ENCODE measurements at regions not wholly inside any gene's neighbourhood (a gene's known extent, or its start where the extent isn't known, plus 50 kb on each side); places are given as distances from the start of the nearest gene placed in this dataset.

- Histone ChIP-seq H3K4me1 (no peaks in the 10 kb centered on the region), H3K36me3 (no peaks in the 10 kb centered on the region), H3K4me3 (no peak overlapping the region), H3K27ac (no peak overlapping the region), H3K9me3 (no peaks in the 10 kb centered on the region), H3K27me3 (no peaks in the 10 kb centered on the region)
- intact Hi-C loops (cut with DNase I) = no loop called here
- DNase-seq = no peak
- TF ChIP-seq CTCF (IDR thresholded peaks at IDR 0.05) = no peak
- no peak for ATAC-seq
These were observed 91.6 kb upstream of the FSTL4 start for GRCh38 chr5:133703935-133704334.

- intact Hi-C loops (cut with DNase I) = no loop called here
- Histone ChIP-seq H3K27ac (no peak overlapping the region), H3K9me3 (no peaks in the 10 kb centered on the region), H3K4me3 (no peak overlapping the region), H3K27me3 (no peaks in the 10 kb centered on the region), H3K36me3 (no peaks in the 10 kb centered on the region), H3K4me1 (no peaks in the 10 kb centered on the region)
- no peak for ATAC-seq
- no peak for TF ChIP-seq CTCF (IDR thresholded peaks at IDR 0.05)
- no peak for DNase-seq
These were observed 90.7 kb upstream of the FSTL4 start for GRCh38 chr5:133702791-133703770.

GRCh38 chr5:133701871-133702270 is 89.5 kb upstream of the FSTL4 start:
- H3K4me1 ChIP-seq = no peaks in the 10 kb centered on the region
- H3K27ac ChIP-seq = no peak overlapping the region
- intact Hi-C loops (cut with DNase I) = no loop called here
- no peak for TF ChIP-seq CTCF (IDR thresholded peaks at IDR 0.05)
- H3K9me3 ChIP-seq = no peaks in the 10 kb centered on the region
- DNase-seq (no peak), ATAC-seq (no peak)
- H3K36me3 ChIP-seq = no peaks in the 10 kb centered on the region
- no peaks in the 10 kb centered on the region for H3K27me3 ChIP-seq
- no peak overlapping the region for H3K4me3 ChIP-seq

GRCh38 chr5:133700251-133700650 is 87.9 kb upstream of the FSTL4 start:
- H3K27ac ChIP-seq = no peak overlapping the region
- no peak for TF ChIP-seq CTCF (IDR thresholded peaks at IDR 0.05)
- H3K4me1 ChIP-seq = no peaks in the 10 kb centered on the region
- intact Hi-C loops (cut with DNase I) = no loop called here
- DNase-seq = no peak
- no peak overlapping the region for H3K4me3 ChIP-seq
- H3K36me3 ChIP-seq = no peaks in the 10 kb centered on the region
- H3K27me3 ChIP-seq = no peaks in the 10 kb centered on the region
- H3K9me3 ChIP-seq = no peaks in the 10 kb centered on the region
- no peak for ATAC-seq

- ATAC-seq (no peak), DNase-seq (no peak)
- H3K27me3 ChIP-seq = no peaks in the 10 kb centered on the region
- no peak overlapping the region for H3K27ac ChIP-seq
- no peaks in the 10 kb centered on the region for H3K4me1 ChIP-seq
- intact Hi-C loops (cut with DNase I) = no loop called here
- TF ChIP-seq CTCF (IDR thresholded peaks at IDR 0.05) = no peak
- no peaks in the 10 kb centered on the region for H3K36me3 ChIP-seq
- H3K4me3 ChIP-seq = no peak overlapping the region
- no peaks in the 10 kb centered on the region for H3K9me3 ChIP-seq
These were observed 86.5 kb upstream of the FSTL4 start for GRCh38 chr5:133698646-133699526.

Data from upper lobe of right lung (tissue), 1 donor.